H1 (cell line): ENCODE measurements at regions not wholly inside any gene's neighbourhood (a gene's known extent, or its start where the extent isn't known, plus 50 kb on each side); places are given as distances from the start of the nearest gene placed in this dataset.

Experiments
- MAFK ChIP-seq: IDR thresholded peaks from 2 replicates; pipeline ENCODE4 v1.6.1; 2012; ENCODE audit warnings: low read depth, mild to moderate bottlenecking, improper control_type of control experiment, low read length
- POLR2AphosphoS5 ChIP-seq: IDR thresholded peaks from 2 replicates; pipeline ENCODE4 v1.6.1; 2011; ENCODE audit warnings: low read depth, low read length
- RFX5 ChIP-seq: IDR thresholded peaks from 2 replicates; pipeline ENCODE4 v1.6.1; 2011; ENCODE audit warnings: low read depth, low read length, improper control_type of control experiment, borderline replicate concordance
- TBP ChIP-seq: IDR thresholded peaks from 2 replicates; pipeline ENCODE4 v1.6.1; 2011; ENCODE audit warnings: low read depth, low read length, improper control_type of control experiment
- ZNF274 ChIP-seq: IDR thresholded peaks from 2 replicates; pipeline ENCODE4 v1.7.0; 2012; ENCODE audit warnings: low read length, borderline replicate concordance; ENCODE audit errors: extremely low read depth
- TF ChIP-seq, protein P1 (sequence below), 3 experiments: IDR thresholded peaks; 1 replicate in 2 of 3; 2 replicates in 1 of 3; pipeline versions ENCODE4 v1.5.1 to v1.6.1; 2011; ENCODE audit warnings: low read length in 3 of 3, mild to moderate bottlenecking in 3 of 3, inconsistent platforms in 2 of 3, low read depth in 1 of 3, moderate library complexity in 1 of 3; ENCODE audit not compliant: insufficient read depth in 1 of 3; ENCODE audit errors: control extremely low read depth in 1 of 3

DNA sequence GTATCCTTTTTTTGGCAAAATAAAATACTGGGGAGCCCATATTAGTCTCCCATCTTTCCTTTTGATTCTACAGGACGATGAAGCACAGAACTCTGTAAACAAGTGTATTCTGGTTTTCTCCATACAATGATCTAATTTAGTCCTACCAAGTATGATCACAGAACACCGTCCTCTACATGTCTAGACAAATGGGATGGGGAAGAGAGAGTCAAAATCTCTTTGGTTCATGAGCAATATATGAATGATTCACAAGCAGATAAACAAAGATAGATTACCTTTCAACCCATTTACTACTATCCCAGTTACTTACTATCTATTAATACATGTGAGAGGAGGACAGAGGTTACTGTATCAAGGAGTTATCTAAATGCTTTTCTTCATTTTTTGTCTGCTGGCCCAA is 352.4 kb upstream of the ACVR2A start (continued):
- TF ChIP-seq, protein P1, sequence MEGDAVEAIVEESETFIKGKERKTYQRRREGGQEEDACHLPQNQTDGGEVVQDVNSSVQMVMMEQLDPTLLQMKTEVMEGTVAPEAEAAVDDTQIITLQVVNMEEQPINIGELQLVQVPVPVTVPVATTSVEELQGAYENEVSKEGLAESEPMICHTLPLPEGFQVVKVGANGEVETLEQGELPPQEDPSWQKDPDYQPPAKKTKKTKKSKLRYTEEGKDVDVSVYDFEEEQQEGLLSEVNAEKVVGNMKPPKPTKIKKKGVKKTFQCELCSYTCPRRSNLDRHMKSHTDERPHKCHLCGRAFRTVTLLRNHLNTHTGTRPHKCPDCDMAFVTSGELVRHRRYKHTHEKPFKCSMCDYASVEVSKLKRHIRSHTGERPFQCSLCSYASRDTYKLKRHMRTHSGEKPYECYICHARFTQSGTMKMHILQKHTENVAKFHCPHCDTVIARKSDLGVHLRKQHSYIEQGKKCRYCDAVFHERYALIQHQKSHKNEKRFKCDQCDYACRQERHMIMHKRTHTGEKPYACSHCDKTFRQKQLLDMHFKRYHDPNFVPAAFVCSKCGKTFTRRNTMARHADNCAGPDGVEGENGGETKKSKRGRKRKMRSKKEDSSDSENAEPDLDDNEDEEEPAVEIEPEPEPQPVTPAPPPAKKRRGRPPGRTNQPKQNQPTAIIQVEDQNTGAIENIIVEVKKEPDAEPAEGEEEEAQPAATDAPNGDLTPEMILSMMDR (IDR thresholded peaks at IDR 0.05; ENCODE audit: control extremely low read depth in 1 of 3, insufficient read depth in 1 of 3, low read depth in 1 of 3, low read length in 3 of 3): no peak
- TF ChIP-seq MAFK (no peak), ZNF274 (no peak), RFX5 (no peak), TBP (no peak), POLR2AphosphoS5 (no peak)
